Keratinocyte (primary cell): ENCODE measurements at regions not wholly inside any gene's neighbourhood (a gene's known extent, or its start where the extent isn't known, plus 50 kb on each side); places are given as distances from the start of the nearest gene placed in this dataset.

Experiments
- DNase-seq: peaks from one replicate; pipeline ENCODE4 v3.0.0-alpha.2; 2011; ENCODE audit warnings: low read depth, missing footprints, low spot score
- FAIRE-seq: peaks from 2 replicates; lab custom pipeline; 2011; peaks lifted over from hg19 to GRCh38; lab: Jason Lieb, UNC
- H2AFZ ChIP-seq: 2 replicates; pipeline ENCODE4 v1.6.0; 2012; ENCODE audit warnings: low read length, control low read depth, inconsistent platforms; ENCODE audit not compliant: control insufficient read depth
- H3K27ac ChIP-seq: 2 replicates; pipeline ENCODE4 v1.5.1; 2011; ENCODE audit warnings: low read length; ENCODE audit not compliant: control insufficient read depth, insufficient read depth
- H3K27me3 ChIP-seq: 3 replicates; pipeline ENCODE4 v1.6.0; 2011; ENCODE audit warnings: low read length; ENCODE audit not compliant: control insufficient read depth, insufficient read depth; ENCODE audit errors: extremely low read depth
- H3K36me3 ChIP-seq, 2 experiments: 2 replicates in 1 of 2; 3 replicates in 1 of 2; pipeline ENCODE4 v1.5.1; 2011; ENCODE audit warnings: low read length in 2 of 2, mild to moderate bottlenecking in 1 of 2; ENCODE audit not compliant: control insufficient read depth in 2 of 2, insufficient read depth in 2 of 2; ENCODE audit errors: extremely low read depth in 1 of 2
- H3K4me1 ChIP-seq: 3 replicates; pipeline ENCODE4 v1.5.1; 2011; ENCODE audit warnings: low read length; ENCODE audit not compliant: control insufficient read depth, insufficient read depth; ENCODE audit errors: extremely low read depth
- H3K4me2 ChIP-seq: 3 replicates; pipeline ENCODE4 v1.6.0; 2011; ENCODE audit warnings: low read depth, low read length; ENCODE audit not compliant: control insufficient read depth, insufficient read depth; ENCODE audit errors: extremely low read depth
- H3K4me3 ChIP-seq, 3 experiments: fragments of 200-600 bp in 1 of 3; sonication (generic) in 1 of 3; 2 replicates in 2 of 3; 3 replicates in 1 of 3; pipeline ENCODE4 v1.5.1; 2011 to 2016; ENCODE audit warnings: low read length in 3 of 3, mild to moderate bottlenecking in 3 of 3, control low read depth in 2 of 3, inconsistent platforms in 1 of 3, low read depth in 1 of 3, mixed read lengths in 1 of 3, mixed run types in 1 of 3, moderate library complexity in 1 of 3; ENCODE audit not compliant: control insufficient read depth in 2 of 3, insufficient read depth in 2 of 3; ENCODE audit errors: extremely low read depth in 1 of 3
- H3K79me2 ChIP-seq: 2 replicates; pipeline ENCODE4 v1.6.0; 2012; ENCODE audit warnings: low read length; ENCODE audit not compliant: control insufficient read depth, insufficient read depth
- H3K9ac ChIP-seq: 3 replicates; pipeline ENCODE4 v1.6.0; 2011; ENCODE audit warnings: low read length; ENCODE audit not compliant: control insufficient read depth, insufficient read depth; ENCODE audit errors: extremely low read depth
- H3K9me1 ChIP-seq: 3 replicates; pipeline ENCODE4 v1.6.0; 2011; ENCODE audit warnings: low read length; ENCODE audit not compliant: control insufficient read depth, insufficient read depth; ENCODE audit errors: extremely low read depth
- H3K9me3 ChIP-seq: 2 replicates; pipeline ENCODE4 v1.5.1; 2012; ENCODE audit warnings: low read depth, low read length; ENCODE audit not compliant: control insufficient read depth
- H4K20me1 ChIP-seq: 3 replicates; pipeline ENCODE4 v1.6.0; 2011; ENCODE audit warnings: low read length; ENCODE audit not compliant: control insufficient read depth, insufficient read depth; ENCODE audit errors: extremely low read depth
- CTCF ChIP-seq, 3 experiments: IDR thresholded peaks in 1 of 3; conservative IDR thresholded peaks in 1 of 3; optimal IDR thresholded peaks in 1 of 3; 2 replicates in 2 of 3; 3 replicates in 1 of 3; pipeline versions ENCODE3 to v1.5.1; 2011; ENCODE audit warnings: low read length in 3 of 3, mild to moderate bottlenecking in 3 of 3, moderate library complexity in 2 of 3, control low read depth in 1 of 3, inconsistent platforms in 1 of 3; ENCODE audit not compliant: insufficient read depth in 2 of 3; ENCODE audit errors: extremely low read depth in 1 of 3
- EZH2 ChIP-seq: IDR thresholded peaks from one replicate; pipeline ENCODE4 v1.6.1; 2012; ENCODE audit warnings: inconsistent platforms, mild to moderate bottlenecking, low read length, moderate library complexity
- dilution Hi-C: fragments of 300-500 bp; cut with MboI; formaldehyde crosslinking; loops from one replicate; pipeline ENCODE4 v1.7.0; 2020; ENCODE audit warnings: low sequenced_read_pairs; ENCODE audit not compliant: extremely low pct_ligation_motif_present

DNA sequence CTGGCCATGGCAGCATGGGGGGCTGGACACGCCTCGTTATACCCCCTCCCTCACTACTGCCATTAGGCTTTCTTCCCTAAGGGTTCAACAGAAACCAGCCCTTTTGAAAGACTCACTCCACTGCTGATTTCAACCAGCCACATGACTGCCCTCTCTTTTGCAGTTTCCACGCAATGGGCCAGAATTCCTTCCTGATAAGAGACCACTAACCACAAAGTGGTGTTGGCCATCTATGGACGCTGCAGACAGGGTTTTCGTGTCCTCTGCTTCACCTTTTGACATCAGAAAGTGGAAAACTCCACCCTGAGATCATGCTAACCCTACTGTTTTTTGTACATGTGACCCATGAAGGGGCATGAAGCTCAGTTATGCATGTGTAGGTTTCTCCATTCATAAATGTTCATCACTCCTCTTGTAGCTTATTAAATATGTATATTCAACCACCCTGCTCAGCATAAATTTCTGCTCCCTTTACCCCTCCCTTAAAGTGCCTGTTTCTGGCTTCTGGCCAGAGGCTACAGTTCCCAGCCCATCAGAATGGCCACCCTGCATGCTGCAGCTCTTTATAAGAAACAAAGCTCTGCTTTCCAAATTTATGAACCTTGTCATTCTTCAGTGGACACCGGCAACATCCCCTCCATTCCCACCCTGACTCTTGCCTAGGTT, 105.6 kb upstream of the KCNK12 start:
- Histone ChIP-seq H3K36me3 (no peaks in the 10 kb centered on the region), H2AFZ (no peak overlapping the region), H3K27me3 (no peaks in the 10 kb centered on the region), H3K79me2 (no peaks in the 10 kb centered on the region), H3K9ac (no peak overlapping the region), H3K4me3 (no peak overlapping the region), H3K27ac (no peak overlapping the region), H3K9me3 (no peaks in the 10 kb centered on the region), H4K20me1 (no peaks in the 10 kb centered on the region), H3K4me1 (no peaks in the 10 kb centered on the region), H3K4me2 (no peak overlapping the region), H3K9me1 (no peaks in the 10 kb centered on the region)
- dilution Hi-C loops, result no loop called here
- no peak for DNase-seq
- TF ChIP-seq CTCF (optimal IDR thresholded peaks at IDR 0.05 in 1 of 3, IDR thresholded peaks at IDR 0.05 in 1 of 3, conservative IDR thresholded peaks at IDR 0.05 in 1 of 3; ENCODE audit: extremely low read depth in 1 of 3, insufficient read depth in 2 of 3, low read length in 3 of 3) (no peak), EZH2 (no peak)
- no peak for FAIRE-seq

DNA sequence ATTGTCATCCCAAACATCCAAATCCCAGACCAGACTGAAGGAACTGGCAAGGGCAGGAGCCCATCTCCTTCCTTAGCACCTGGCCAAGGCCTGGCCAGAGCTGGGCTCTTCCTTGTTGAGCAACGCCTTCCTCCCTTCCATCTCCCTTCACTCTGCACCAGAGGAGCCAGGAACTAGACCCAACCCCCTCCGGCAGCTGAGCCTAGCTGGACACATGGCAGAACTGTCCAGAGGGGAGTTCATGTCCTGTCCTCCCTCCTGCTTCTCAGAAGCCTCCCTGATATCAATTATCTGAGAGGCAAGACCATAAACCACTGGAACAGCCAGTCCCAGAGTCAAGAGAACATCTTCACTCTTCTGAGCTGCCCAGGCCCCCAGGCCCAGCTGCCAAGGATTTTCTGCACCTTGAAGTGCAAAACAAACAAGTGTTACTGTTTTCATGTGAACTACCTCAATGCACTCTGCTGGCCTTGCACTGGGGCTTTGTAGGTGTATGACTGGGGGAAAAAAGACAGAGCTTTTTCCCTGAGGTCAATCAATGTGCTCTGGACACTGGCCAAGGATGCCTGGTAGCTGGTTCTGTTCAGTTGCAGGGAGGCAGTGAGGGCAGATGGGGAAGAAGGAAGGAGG, 104.5 kb upstream of the KCNK12 start:
- Histone ChIP-seq H3K9ac (no peak overlapping the region), H3K9me1 (no peaks in the 10 kb centered on the region), H4K20me1 (no peaks in the 10 kb centered on the region), H3K4me1 (no peaks in the 10 kb centered on the region), H3K4me3 (no peak overlapping the region), H3K36me3 (no peaks in the 10 kb centered on the region), H3K4me2 (no peak overlapping the region), H3K27ac (no peak overlapping the region), H2AFZ (no peak overlapping the region), H3K9me3 (no peaks in the 10 kb centered on the region), H3K79me2 (no peaks in the 10 kb centered on the region), H3K27me3 (no peaks in the 10 kb centered on the region)
- FAIRE-seq (no peak), DNase-seq (no peak)
- TF ChIP-seq CTCF (optimal IDR thresholded peaks at IDR 0.05 in 1 of 3, IDR thresholded peaks at IDR 0.05 in 1 of 3, conservative IDR thresholded peaks at IDR 0.05 in 1 of 3; ENCODE audit: extremely low read depth in 1 of 3, insufficient read depth in 2 of 3, low read length in 3 of 3), result no peak
- no peak for TF ChIP-seq EZH2
- dilution Hi-C loops, result no loop called here
